Activated B cell treated with CpG ODN at 0.5 μM for 24 hours (primary cell): ENCODE measurements at regions not wholly inside any gene's neighbourhood (a gene's known extent, or its start where the extent isn't known, plus 50 kb on each side); places are given as distances from the start of the nearest gene placed in this dataset.

ENCODE experiments used
- ATAC-seq: fragments of 200-7000 bp; cut with Tn5 transposase; one replicate; pipeline ENCODE4 v1.10.0; 2021; ENCODE audit warnings: low read depth, mild to moderate bottlenecking, moderate library complexity
- CTCF ChIA-PET: fragments of 350-600 bp; sonication (Branson Sonifier 250); formaldehyde crosslinking; loops from one replicate; lab custom pipeline; 2021; ENCODE audit warnings: antibody characterized with exemption; lab: Charles Lee
- POLR2A ChIA-PET: fragments of 350-600 bp; sonication (Branson Sonifier 250); formaldehyde crosslinking; loops from one replicate; lab custom pipeline; 2021; ENCODE audit warnings: antibody characterized with exemption; lab: Charles Lee
- DNase-seq: peaks from one replicate; pipeline ENCODE4 v3.0.0; 2022
- H3K27ac Mint-ChIP-seq: one replicate; pipeline ENCODE4 v1.8.0; 2020; ENCODE audit warnings: mixed read lengths
- H3K27me3 Mint-ChIP-seq: one replicate; pipeline ENCODE4 v1.8.0; 2021; ENCODE audit warnings: mixed read lengths
- H3K36me3 Mint-ChIP-seq: one replicate; pipeline ENCODE4 v1.8.0; 2021; ENCODE audit warnings: low read depth, mixed read lengths
- H3K4me1 Mint-ChIP-seq: one replicate; pipeline ENCODE4 v1.8.0; 2021; ENCODE audit warnings: mixed read lengths
- H3K4me3 Mint-ChIP-seq: one replicate; pipeline ENCODE4 v1.8.0; 2020; ENCODE audit warnings: mild to moderate bottlenecking, mixed read lengths
- H3K9me3 Mint-ChIP-seq: one replicate; pipeline ENCODE4 v1.8.0; 2020; ENCODE audit warnings: mixed read lengths
- intact Hi-C: fragments of 100-400 bp; cut with micrococcal nuclease; formaldehyde crosslinking; loops from one replicate; pipeline ENCODE4 v1.15.1; 2024
- TF ChIP-seq, protein P1 (sequence below): fragments of 200-600 bp; IDR thresholded peaks from one replicate; pipeline ENCODE4 v1.8.0; 2022; ENCODE audit warnings: antibody characterized with exemption, mild to moderate bottlenecking

GRCh38 chr14:25570483-25570882 is 520.5 kb upstream of the STXBP6 start:
- no peak overlapping the region for H3K4me3 Mint-ChIP-seq
- ATAC-seq (no peak), DNase-seq (no peak)
- intact Hi-C loops = no loop called here
- H3K27me3 Mint-ChIP-seq = no peaks in the 10 kb centered on the region
- peaks cover 8% of the 10 kb centered on the region for H3K9me3 Mint-ChIP-seq
- ChIA-PET CTCF (no interaction called here), POLR2A (no interaction called here)
- no peaks in the 10 kb centered on the region for H3K4me1 Mint-ChIP-seq
- TF ChIP-seq, protein P1, sequence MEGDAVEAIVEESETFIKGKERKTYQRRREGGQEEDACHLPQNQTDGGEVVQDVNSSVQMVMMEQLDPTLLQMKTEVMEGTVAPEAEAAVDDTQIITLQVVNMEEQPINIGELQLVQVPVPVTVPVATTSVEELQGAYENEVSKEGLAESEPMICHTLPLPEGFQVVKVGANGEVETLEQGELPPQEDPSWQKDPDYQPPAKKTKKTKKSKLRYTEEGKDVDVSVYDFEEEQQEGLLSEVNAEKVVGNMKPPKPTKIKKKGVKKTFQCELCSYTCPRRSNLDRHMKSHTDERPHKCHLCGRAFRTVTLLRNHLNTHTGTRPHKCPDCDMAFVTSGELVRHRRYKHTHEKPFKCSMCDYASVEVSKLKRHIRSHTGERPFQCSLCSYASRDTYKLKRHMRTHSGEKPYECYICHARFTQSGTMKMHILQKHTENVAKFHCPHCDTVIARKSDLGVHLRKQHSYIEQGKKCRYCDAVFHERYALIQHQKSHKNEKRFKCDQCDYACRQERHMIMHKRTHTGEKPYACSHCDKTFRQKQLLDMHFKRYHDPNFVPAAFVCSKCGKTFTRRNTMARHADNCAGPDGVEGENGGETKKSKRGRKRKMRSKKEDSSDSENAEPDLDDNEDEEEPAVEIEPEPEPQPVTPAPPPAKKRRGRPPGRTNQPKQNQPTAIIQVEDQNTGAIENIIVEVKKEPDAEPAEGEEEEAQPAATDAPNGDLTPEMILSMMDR = no peak
- no peak overlapping the region for H3K27ac Mint-ChIP-seq
- no peaks in the 10 kb centered on the region for H3K36me3 Mint-ChIP-seq

GRCh38 chr14:25557466-25557865 is 507.5 kb upstream of the STXBP6 start:
- intact Hi-C loops = no loop called here
- Mint-ChIP-seq H3K27ac (no peak overlapping the region), H3K27me3 (no peaks in the 10 kb centered on the region), H3K9me3 (peaks cover 4% of the 10 kb centered on the region), H3K4me3 (no peak overlapping the region), H3K36me3 (no peaks in the 10 kb centered on the region), H3K4me1 (no peaks in the 10 kb centered on the region)
- ChIA-PET CTCF (no interaction called here), POLR2A (no interaction called here)
- no peak for DNase-seq
- ATAC-seq = no peak
- TF ChIP-seq, protein P1 = no peak

DNA sequence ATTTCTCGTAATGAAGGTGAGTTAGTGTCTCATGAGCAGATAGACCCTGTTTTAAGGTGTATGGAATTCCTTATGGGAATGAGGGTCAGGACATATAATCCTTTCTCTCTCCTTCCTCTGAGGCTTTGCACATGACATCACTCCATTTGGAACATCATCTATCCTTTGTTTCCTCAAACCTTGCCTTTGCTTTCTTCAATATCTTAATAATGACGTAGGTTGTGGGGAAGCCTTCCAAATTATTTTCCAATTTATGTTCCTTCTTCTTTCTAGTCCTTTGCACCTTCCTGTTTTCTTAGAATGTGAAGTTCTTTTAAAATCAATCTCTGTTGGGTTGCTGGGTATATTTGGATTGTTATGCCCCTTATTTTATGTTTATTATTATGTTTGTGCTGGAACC is 502.9 kb upstream of the STXBP6 start:
- ATAC-seq = no peak
- intact Hi-C loops = no loop called here
- no peak overlapping the region for H3K27ac Mint-ChIP-seq
- no peaks in the 10 kb centered on the region for H3K27me3 Mint-ChIP-seq
- no peaks in the 10 kb centered on the region for H3K36me3 Mint-ChIP-seq
- no peaks in the 10 kb centered on the region for H3K4me1 Mint-ChIP-seq
- ChIA-PET POLR2A (no interaction called here), CTCF (no interaction called here)
- H3K9me3 Mint-ChIP-seq = peaks cover 4% of the 10 kb centered on the region
- no peak for DNase-seq
- no peak overlapping the region for H3K4me3 Mint-ChIP-seq
- TF ChIP-seq, protein P1 = no peak

DNA sequence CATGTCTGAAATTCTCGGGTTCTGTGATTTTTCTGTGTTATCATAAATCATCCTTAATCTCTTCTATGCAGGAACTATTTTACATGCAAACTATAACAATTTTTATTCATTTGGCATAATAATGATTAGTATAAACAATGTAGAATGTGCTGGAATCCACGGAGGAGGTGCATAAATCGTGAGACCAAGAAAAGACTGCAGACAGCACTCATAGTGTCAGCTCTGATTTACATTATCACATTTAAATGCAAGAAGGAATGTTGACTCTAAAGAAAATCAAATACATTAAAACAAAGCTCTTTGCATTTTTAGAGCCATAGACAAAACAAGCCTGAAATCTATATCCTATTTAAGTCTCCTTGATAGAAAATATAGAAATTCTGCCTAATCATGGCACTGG is 501.7 kb upstream of the STXBP6 start:
- intact Hi-C loops = no loop called here
- ATAC-seq (no peak), DNase-seq (no peak)
- ChIA-PET CTCF (no interaction called here), POLR2A (no interaction called here)
- peaks cover 4% of the 10 kb centered on the region for H3K9me3 Mint-ChIP-seq
- H3K27ac Mint-ChIP-seq = no peak overlapping the region
- no peaks in the 10 kb centered on the region for H3K27me3 Mint-ChIP-seq
- no peaks in the 10 kb centered on the region for H3K36me3 Mint-ChIP-seq
- TF ChIP-seq, protein P1 = no peak
- H3K4me1 Mint-ChIP-seq = no peaks in the 10 kb centered on the region
- H3K4me3 Mint-ChIP-seq = no peak overlapping the region

DNA sequence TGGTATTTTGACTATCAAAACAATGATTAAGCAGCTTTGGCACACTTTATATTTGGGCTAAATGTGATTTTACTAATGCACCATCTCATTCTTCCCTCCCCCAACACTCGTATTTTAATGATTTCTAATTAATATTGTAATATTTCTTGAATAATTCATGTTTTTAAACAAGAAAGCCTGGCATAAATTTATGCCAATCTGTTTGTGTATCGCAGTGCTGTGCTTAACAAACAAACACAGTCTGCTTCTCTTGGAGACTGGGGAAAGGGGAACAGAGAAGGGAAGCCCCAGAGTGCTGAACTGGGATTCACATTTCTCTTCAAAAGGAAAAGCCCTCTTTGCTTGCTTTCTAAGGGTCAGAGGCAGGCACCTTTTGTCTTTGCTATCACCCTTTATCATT is 496.9 kb upstream of the STXBP6 start:
- CTCF ChIA-PET = no interaction called here

More for the DNA sequence above, 496.9 kb upstream of the STXBP6 start:
- intact Hi-C loops = no loop called here
- ATAC-seq (no peak), DNase-seq (no peak)
- peaks cover 4% of the 10 kb centered on the region for H3K9me3 Mint-ChIP-seq
- H3K27me3 Mint-ChIP-seq = no peaks in the 10 kb centered on the region
- no peak overlapping the region for H3K27ac Mint-ChIP-seq
- POLR2A ChIA-PET = no interaction called here
- no peaks in the 10 kb centered on the region for H3K4me1 Mint-ChIP-seq
- no peaks in the 10 kb centered on the region for H3K36me3 Mint-ChIP-seq
- H3K4me3 Mint-ChIP-seq = no peak overlapping the region
- TF ChIP-seq, protein P1 = no peak
